GM12878 (cell line): ENCODE measurements at regions not wholly inside any gene's neighbourhood (a gene's known extent, or its start where the extent isn't known, plus 50 kb on each side); places are given as distances from the start of the nearest gene placed in this dataset.

Experiments
- ATAC-seq: fragments of 200-7000 bp; cut with Tn5 transposase; 3 replicates; pipeline ENCODE4 v1.9.1; 2020; ENCODE audit warnings: mild to moderate bottlenecking, moderate library complexity
- BruUV-seq: library from RNA; stranded (reverse); fragments of 400-500 nt; replicated peaks from 2 replicates; lab custom pipeline; 2021; lab: Mats Ljungman, UMichigan
- CTCF ChIA-PET: fragments of 300-600 bp; sonication (Branson Sonifier 250); formaldehyde crosslinking; extraction: SDS; loops from one replicate; lab custom pipeline; 2021; ENCODE audit warnings: inconsistent platforms; lab: Yijun Ruan, JAX
- POLR2A ChIA-PET: fragments of 350-600 bp; formaldehyde crosslinking; extraction: SDS; loops from one replicate; lab custom pipeline; 2021; ENCODE audit warnings: inconsistent platforms; lab: Charles Lee
- RAD21 ChIA-PET: fragments of 300-600 bp; sonication (Branson Sonifier 250); formaldehyde crosslinking; loops from one replicate; lab custom pipeline; 2023; ENCODE audit warnings: antibody characterized with exemption; ENCODE audit not compliant: unreplicated experiment; lab: Charles Lee
- SMC1A ChIA-PET: fragments of 300-600 bp; sonication (Branson Sonifier 250); formaldehyde crosslinking; loops from one replicate; lab custom pipeline; 2023; ENCODE audit not compliant: unreplicated experiment, uncharacterized antibody; lab: Charles Lee
- DNase-seq: peaks from one replicate; pipeline ENCODE4 v3.0.0-alpha.2; 2011; ENCODE audit warnings: low read depth, low spot score
- FAIRE-seq: peaks from 3 replicates; lab custom pipeline; 2011; peaks lifted over from hg19 to GRCh38; lab: Jason Lieb, UNC
- H2AFZ ChIP-seq: 2 replicates; pipeline ENCODE4 v1.6.0; 2011; ENCODE audit warnings: low read depth, low read length, control low read depth; ENCODE audit not compliant: control insufficient read depth
- H3K27ac ChIP-seq: 2 replicates; pipeline ENCODE4 v1.5.1; 2011; ENCODE audit warnings: control low read depth; ENCODE audit not compliant: control insufficient read depth, insufficient read depth
- H3K27me3 ChIP-seq, 2 experiments: replicated peaks in 1 of 2; 2 replicates each; pipeline versions ENCODE4 v1.6.0 to v1.6.1; 2011; ENCODE audit warnings: low read length in 1 of 2; ENCODE audit not compliant: control insufficient read depth in 2 of 2, insufficient read depth in 2 of 2
- H3K36me3 ChIP-seq, 2 experiments: 2 replicates each; pipeline ENCODE4 v1.5.1; 2011; ENCODE audit warnings: low read length in 1 of 2; ENCODE audit not compliant: control insufficient read depth in 2 of 2, insufficient read depth in 2 of 2
- H3K4me1 ChIP-seq: 2 replicates; pipeline ENCODE4 v1.6.1; 2011; ENCODE audit warnings: mild to moderate bottlenecking, low read length, moderate library complexity, mixed read lengths; ENCODE audit not compliant: control insufficient read depth, insufficient read depth
- H3K4me2 ChIP-seq: 2 replicates; pipeline ENCODE4 v1.6.0; 2011; ENCODE audit warnings: control low read depth; ENCODE audit not compliant: control insufficient read depth, insufficient read depth
- H3K4me3 ChIP-seq: fragments of 200-600 bp; sonication (generic); 2 replicates; pipeline ENCODE4 v1.5.1; 2016
- H3K79me2 ChIP-seq: 2 replicates; pipeline ENCODE4 v1.6.0; 2011; ENCODE audit warnings: low read length; ENCODE audit not compliant: control insufficient read depth, insufficient read depth
- H3K9ac ChIP-seq: 2 replicates; pipeline ENCODE4 v1.8.0; 2011; ENCODE audit warnings: low read length, control low read depth, mixed read lengths; ENCODE audit not compliant: control insufficient read depth, insufficient read depth
- H3K9me3 ChIP-seq: replicated peaks from 3 replicates; pipeline ENCODE4 v1.5.1; 2011; ENCODE audit warnings: mild to moderate bottlenecking, low read length; ENCODE audit not compliant: control insufficient read depth, insufficient read depth
- H4K20me1 ChIP-seq: 2 replicates; pipeline ENCODE4 v1.6.0; 2011; ENCODE audit not compliant: control insufficient read depth, insufficient read depth
- EGR1 ChIP-seq, 2 experiments: IDR thresholded peaks; 1 replicate in 1 of 2; 2 replicates in 1 of 2; pipeline ENCODE4 v1.6.1; 2011 to 2012; ENCODE audit warnings: low read depth in 2 of 2, low read length in 2 of 2, borderline replicate concordance in 1 of 2, mild to moderate bottlenecking in 1 of 2, moderate library complexity in 1 of 2
- EZH2 ChIP-seq: IDR thresholded peaks from 2 replicates; pipeline ENCODE4 v1.6.1; 2012; ENCODE audit warnings: low read depth, mild to moderate bottlenecking, control low read depth, inconsistent platforms, low read length, borderline replicate concordance; ENCODE audit not compliant: control insufficient read depth
- GATAD2B ChIP-seq: fragments of 450-650 bp; conservative IDR thresholded peaks from 2 replicates; pipeline ENCODE4 v1.6.1; 2017; ENCODE audit warnings: low read depth, mild to moderate bottlenecking, moderate library complexity
- KDM1A ChIP-seq: fragments of 200-600 bp; sonication (generic); IDR thresholded peaks from 2 replicates; pipeline ENCODE4 v1.6.1; 2016; ENCODE audit warnings: borderline replicate concordance
- SMAD1 ChIP-seq: fragments of 450-650 bp; IDR thresholded peaks from 2 replicates; pipeline ENCODE4 v1.6.1; 2018; ENCODE audit warnings: mild to moderate bottlenecking, low read depth; ENCODE audit not compliant: partially characterized antibody
- SPI1 ChIP-seq: IDR thresholded peaks from 2 replicates; pipeline ENCODE4 v1.6.1; 2011; ENCODE audit warnings: low read depth, mild to moderate bottlenecking, low read length, moderate library complexity, borderline replicate concordance; ENCODE audit not compliant: insufficient read depth
- USF2 ChIP-seq: IDR thresholded peaks from 2 replicates; pipeline ENCODE4 v1.6.1; 2011; ENCODE audit warnings: low read depth, low read length, improper control_type of control experiment, borderline replicate concordance
- ZNF24 ChIP-seq: fragments of 450-650 bp; IDR thresholded peaks from 2 replicates; pipeline ENCODE4 v1.6.1; 2017; ENCODE audit warnings: antibody characterized with exemption, mild to moderate bottlenecking
- ZNF384 ChIP-seq: IDR thresholded peaks from 2 replicates; pipeline ENCODE4 v1.6.1; 2012; ENCODE audit warnings: low read depth, mild to moderate bottlenecking, low read length, improper control_type of control experiment, borderline replicate concordance
- ZNF622 ChIP-seq: fragments of 450-650 bp; IDR thresholded peaks from 2 replicates; pipeline ENCODE4 v1.6.1; 2017; ENCODE audit warnings: mild to moderate bottlenecking, inconsistent platforms
- WGBS: methylation state at CpG from one replicate; pipeline ENCODE4 v1.1.6; 2016; ENCODE audit warnings: low lambda C conversion rate; ENCODE audit not compliant: insufficient replicate concordance, insufficient coverage; ENCODE audit errors: missing lambda C conversion rate; 5-methylcytosine and 5-hydroxymethylcytosine counted together
- in situ Hi-C: fragments of 300-500 bp; cut with MboI; formaldehyde crosslinking; loops from 9 replicates; pipeline ENCODE4 v1.14.3; 2018; ENCODE audit warnings: mixed read lengths
- intact Hi-C: fragments of 100-400 bp; cut with micrococcal nuclease; formaldehyde crosslinking; loops from one replicate; pipeline ENCODE4 v1.14.2; 2022; ENCODE audit not compliant: unreplicated experiment
- TF ChIP-seq, protein P1 (sequence below): fragments of 450-650 bp; IDR thresholded peaks from 2 replicates; pipeline ENCODE4 v1.6.1; 2018; ENCODE audit warnings: mild to moderate bottlenecking, low read depth, moderate library complexity; ENCODE audit not compliant: partially characterized antibody
- TF ChIP-seq, protein P2 (sequence below): fragments of 450-650 bp; IDR thresholded peaks from 2 replicates; pipeline ENCODE4 v1.6.1; 2016; ENCODE audit warnings: mild to moderate bottlenecking, moderate library complexity, borderline replicate concordance
- TF ChIP-seq, protein P3 (sequence below): IDR thresholded peaks from 2 replicates; pipeline ENCODE4 v1.6.1; 2012; ENCODE audit warnings: low read depth, low read length, improper control_type of control experiment

GRCh38 chr9:23596913-23597634, 229.0 kb downstream of the ELAVL2 start:
- no peaks in the 10 kb centered on the region for H4K20me1 ChIP-seq
- ATAC-seq (no peak), DNase-seq (no peak), FAIRE-seq (no peak)
- no peak overlapping the region for H3K4me3 ChIP-seq
- no peak overlapping the region for H2AFZ ChIP-seq
- no peaks in the 10 kb centered on the region for H3K9me3 ChIP-seq
- ChIA-PET CTCF (interaction anchor here (0.8 to 1.6 kb wide), 2 partner anchors 18 to 60 kb away, joined by 3 to 4 read pairs; no protein-coding TSS in a partner anchor), RAD21 (interaction anchor here (1.4 kb wide), 1 partner anchor 10 kb away, joined by 5 read pairs; no protein-coding TSS in a partner anchor), SMC1A (interaction anchor here (0.8 to 1.4 kb wide), 2 partner anchors 18 to 21 kb away, joined by 3 read pairs; no protein-coding TSS in a partner anchor), POLR2A (no interaction called here)
- WGBS = 0% methylated on average over 3 of the region's 3 CpGs
- no TSS peak for BruUV-seq
- H3K4me1 ChIP-seq = no peaks in the 10 kb centered on the region
- no peak overlapping the region for H3K4me2 ChIP-seq
- no peaks in the 10 kb centered on the region for H3K79me2 ChIP-seq
- H3K27ac ChIP-seq = no peak overlapping the region
- H3K36me3 ChIP-seq = no peaks in the 10 kb centered on the region
- H3K9ac ChIP-seq = no peak overlapping the region
- H3K27me3 ChIP-seq = no peaks in the 10 kb centered on the region
- intact Hi-C loops (no loop called here), in situ Hi-C loops (no loop called here)
- TF ChIP-seq USF2 (no peak), EGR1 (IDR thresholded peaks at IDR 0.05; ENCODE audit: borderline replicate concordance in 1 of 2, low read depth in 2 of 2, low read length in 2 of 2) (no peak), KDM1A (no peak), ZNF384 (no peak), ZNF622 (no peak), SPI1 (no peak), GATAD2B (no peak), SMAD1 (no peak), EZH2 (no peak), ZNF24 (no peak)
- TF ChIP-seq, protein P1, sequence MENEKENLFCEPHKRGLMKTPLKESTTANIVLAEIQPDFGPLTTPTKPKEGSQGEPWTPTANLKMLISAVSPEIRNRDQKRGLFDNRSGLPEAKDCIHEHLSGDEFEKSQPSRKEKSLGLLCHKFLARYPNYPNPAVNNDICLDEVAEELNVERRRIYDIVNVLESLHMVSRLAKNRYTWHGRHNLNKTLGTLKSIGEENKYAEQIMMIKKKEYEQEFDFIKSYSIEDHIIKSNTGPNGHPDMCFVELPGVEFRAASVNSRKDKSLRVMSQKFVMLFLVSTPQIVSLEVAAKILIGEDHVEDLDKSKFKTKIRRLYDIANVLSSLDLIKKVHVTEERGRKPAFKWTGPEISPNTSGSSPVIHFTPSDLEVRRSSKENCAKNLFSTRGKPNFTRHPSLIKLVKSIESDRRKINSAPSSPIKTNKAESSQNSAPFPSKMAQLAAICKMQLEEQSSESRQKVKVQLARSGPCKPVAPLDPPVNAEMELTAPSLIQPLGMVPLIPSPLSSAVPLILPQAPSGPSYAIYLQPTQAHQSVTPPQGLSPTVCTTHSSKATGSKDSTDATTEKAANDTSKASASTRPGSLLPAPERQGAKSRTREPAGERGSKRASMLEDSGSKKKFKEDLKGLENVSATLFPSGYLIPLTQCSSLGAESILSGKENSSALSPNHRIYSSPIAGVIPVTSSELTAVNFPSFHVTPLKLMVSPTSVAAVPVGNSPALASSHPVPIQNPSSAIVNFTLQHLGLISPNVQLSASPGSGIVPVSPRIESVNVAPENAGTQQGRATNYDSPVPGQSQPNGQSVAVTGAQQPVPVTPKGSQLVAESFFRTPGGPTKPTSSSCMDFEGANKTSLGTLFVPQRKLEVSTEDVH = no peak
- TF ChIP-seq, protein P2, sequence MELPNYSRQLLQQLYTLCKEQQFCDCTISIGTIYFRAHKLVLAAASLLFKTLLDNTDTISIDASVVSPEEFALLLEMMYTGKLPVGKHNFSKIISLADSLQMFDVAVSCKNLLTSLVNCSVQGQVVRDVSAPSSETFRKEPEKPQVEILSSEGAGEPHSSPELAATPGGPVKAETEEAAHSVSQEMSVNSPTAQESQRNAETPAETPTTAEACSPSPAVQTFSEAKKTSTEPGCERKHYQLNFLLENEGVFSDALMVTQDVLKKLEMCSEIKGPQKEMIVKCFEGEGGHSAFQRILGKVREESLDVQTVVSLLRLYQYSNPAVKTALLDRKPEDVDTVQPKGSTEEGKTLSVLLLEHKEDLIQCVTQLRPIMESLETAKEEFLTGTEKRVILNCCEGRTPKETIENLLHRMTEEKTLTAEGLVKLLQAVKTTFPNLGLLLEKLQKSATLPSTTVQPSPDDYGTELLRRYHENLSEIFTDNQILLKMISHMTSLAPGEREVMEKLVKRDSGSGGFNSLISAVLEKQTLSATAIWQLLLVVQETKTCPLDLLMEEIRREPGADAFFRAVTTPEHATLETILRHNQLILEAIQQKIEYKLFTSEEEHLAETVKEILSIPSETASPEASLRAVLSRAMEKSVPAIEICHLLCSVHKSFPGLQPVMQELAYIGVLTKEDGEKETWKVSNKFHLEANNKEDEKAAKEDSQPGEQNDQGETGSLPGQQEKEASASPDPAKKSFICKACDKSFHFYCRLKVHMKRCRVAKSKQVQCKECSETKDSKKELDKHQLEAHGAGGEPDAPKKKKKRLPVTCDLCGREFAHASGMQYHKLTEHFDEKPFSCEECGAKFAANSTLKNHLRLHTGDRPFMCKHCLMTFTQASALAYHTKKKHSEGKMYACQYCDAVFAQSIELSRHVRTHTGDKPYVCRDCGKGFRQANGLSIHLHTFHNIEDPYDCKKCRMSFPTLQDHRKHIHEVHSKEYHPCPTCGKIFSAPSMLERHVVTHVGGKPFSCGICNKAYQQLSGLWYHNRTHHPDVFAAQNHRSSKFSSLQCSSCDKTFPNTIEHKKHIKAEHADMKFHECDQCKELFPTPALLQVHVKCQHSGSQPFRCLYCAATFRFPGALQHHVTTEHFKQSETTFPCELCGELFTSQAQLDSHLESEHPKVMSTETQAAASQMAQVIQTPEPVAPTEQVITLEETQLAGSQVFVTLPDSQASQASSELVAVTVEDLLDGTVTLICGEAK = no peak
- TF ChIP-seq, protein P3, sequence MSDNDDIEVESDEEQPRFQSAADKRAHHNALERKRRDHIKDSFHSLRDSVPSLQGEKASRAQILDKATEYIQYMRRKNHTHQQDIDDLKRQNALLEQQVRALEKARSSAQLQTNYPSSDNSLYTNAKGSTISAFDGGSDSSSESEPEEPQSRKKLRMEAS = no peak
